ENCODE measurements at regions not wholly inside any gene's neighbourhood (a gene's known extent, or its start where the extent isn't known, plus 50 kb on each side); places are given as distances from the start of the nearest gene placed in this dataset.

DNA sequence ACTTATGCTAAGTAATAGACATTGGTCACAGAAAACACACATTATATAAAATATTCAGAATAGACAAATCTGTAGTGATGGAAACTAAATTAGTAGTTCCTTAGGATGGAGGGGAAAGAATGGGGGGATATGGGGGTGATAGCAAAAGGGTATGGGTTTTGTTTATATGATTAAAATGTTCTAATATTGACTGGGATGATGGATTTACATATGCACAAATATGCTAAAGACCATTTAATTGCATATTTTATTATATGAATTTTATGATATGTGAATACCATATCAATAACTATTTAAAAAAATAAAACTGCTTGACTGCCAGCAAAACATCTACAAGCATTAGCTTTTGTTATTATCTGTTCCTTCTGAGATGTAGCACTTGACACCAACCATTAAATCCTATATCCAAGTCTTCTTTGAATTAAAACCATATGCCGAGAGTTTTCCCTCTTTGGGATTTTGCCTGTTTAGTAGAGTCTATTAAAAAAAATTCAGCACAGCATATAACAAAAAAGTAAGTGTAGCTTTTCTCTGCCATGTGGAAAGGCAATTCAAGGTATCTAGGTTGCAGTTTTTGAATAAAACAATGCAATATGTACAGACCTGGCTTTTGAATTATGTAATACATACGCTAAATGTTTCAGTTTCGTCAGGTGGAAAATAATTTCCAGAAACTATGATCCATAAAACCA lies 2584.1 kb upstream of the PCDH20 start (continued):
- TF ChIP-seq SMC3 (IDR thresholded peaks at IDR 0.05; ENCODE audit: borderline replicate concordance, low read length) (no peak), FOXK2 (IDR thresholded peaks at IDR 0.05) (no peak), EP300 (IDR thresholded peaks at IDR 0.05; ENCODE audit: borderline replicate concordance in 1 of 2, control insufficient read depth in 1 of 2, low read depth in 2 of 2, low read length in 2 of 2) (no peak), RFX5 (IDR thresholded peaks at IDR 0.05; ENCODE audit: low read depth, low read length) (no peak), SIN3A (IDR thresholded peaks at IDR 0.05; ENCODE audit: low read depth, low read length) (no peak), SUPT20H (IDR thresholded peaks at IDR 0.05; ENCODE audit: borderline replicate concordance, control insufficient read depth, low read depth, low read length) (no peak)
- TF ChIP-seq, protein P1, sequence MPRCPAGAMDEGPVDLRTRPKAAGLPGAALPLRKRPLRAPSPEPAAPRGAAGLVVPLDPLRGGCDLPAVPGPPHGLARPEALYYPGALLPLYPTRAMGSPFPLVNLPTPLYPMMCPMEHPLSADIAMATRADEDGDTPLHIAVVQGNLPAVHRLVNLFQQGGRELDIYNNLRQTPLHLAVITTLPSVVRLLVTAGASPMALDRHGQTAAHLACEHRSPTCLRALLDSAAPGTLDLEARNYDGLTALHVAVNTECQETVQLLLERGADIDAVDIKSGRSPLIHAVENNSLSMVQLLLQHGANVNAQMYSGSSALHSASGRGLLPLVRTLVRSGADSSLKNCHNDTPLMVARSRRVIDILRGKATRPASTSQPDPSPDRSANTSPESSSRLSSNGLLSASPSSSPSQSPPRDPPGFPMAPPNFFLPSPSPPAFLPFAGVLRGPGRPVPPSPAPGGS (IDR thresholded peaks at IDR 0.05; ENCODE audit: borderline replicate concordance, insufficient read depth, low read depth, low read length, poor library complexity, severe bottlenecking), result no peak

DNA sequence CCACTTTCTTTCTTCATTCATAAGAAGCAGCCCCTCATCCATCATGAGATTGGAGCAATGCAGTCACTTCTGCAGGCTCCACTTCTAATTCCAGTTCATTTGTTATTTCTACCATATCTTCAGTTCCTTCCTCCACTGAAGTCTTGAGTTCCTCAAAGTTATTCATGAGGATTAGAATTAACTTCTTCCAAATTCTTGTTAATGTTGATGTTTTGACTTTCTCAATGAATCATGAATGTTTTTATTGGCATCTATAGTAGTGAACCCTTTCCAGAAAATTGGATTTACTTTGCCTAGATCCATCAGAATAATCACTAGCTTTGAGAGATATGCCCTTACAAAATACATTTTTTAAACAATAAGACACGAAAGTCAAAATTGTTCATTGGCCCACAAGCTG lies 2567.7 kb upstream of the PCDH20 start:
- no peak for ATAC-seq

More for the DNA sequence above, 2567.7 kb upstream of the PCDH20 start:
- no peaks in the 10 kb centered on the region for H3K9me3 ChIP-seq (replicated peaks; ENCODE audit: control insufficient read depth, insufficient read depth, low read length)
- H2AFZ ChIP-seq (ENCODE audit: control insufficient read depth, low read depth, low read length), result no peak overlapping the region
- H3K79me2 ChIP-seq (ENCODE audit: control insufficient read depth, insufficient read depth, low read length), result no peaks in the 10 kb centered on the region
- 0% methylated on average over 1 of the region's 1 CpG for WGBS (ENCODE audit: insufficient coverage, insufficient replicate concordance, low lambda C conversion rate, missing lambda C conversion rate)
- FAIRE-seq (no peak), DNase-seq (ENCODE audit: low read depth, low spot score) (no peak)
- H4K20me1 ChIP-seq (ENCODE audit: control insufficient read depth, insufficient read depth), result no peaks in the 10 kb centered on the region
- in situ Hi-C loops (cut with MboI), result no loop called here
- no peak overlapping the region for H3K27ac ChIP-seq (ENCODE audit: control insufficient read depth, insufficient read depth)
- H3K4me2 ChIP-seq (ENCODE audit: control insufficient read depth, insufficient read depth), result no peak overlapping the region
- no peaks in the 10 kb centered on the region for H3K36me3 ChIP-seq (ENCODE audit: control insufficient read depth in 2 of 2, insufficient read depth in 2 of 2, low read length in 1 of 2)
- no peaks in the 10 kb centered on the region for H3K27me3 ChIP-seq (replicated peaks in 1 of 2; ENCODE audit: control insufficient read depth in 2 of 2, insufficient read depth in 2 of 2, low read length in 1 of 2)
- BruUV-seq (replicated peaks), result no TSS peak
- RAD21 ChIA-PET (ENCODE audit: unreplicated experiment), result no interaction called here
- no peak overlapping the region for H3K9ac ChIP-seq (ENCODE audit: control insufficient read depth, insufficient read depth, low read length)
- CTCF ChIA-PET, result no interaction called here
- POLR2A ChIA-PET, result no interaction called here
- H3K4me1 ChIP-seq (ENCODE audit: control insufficient read depth, insufficient read depth, low read length), result no peaks in the 10 kb centered on the region
- intact Hi-C loops (cut with micrococcal nuclease; ENCODE audit: unreplicated experiment), result no loop called here
- SMC1A ChIA-PET (ENCODE audit: uncharacterized antibody, unreplicated experiment), result no interaction called here
- no peak for TF ChIP-seq TAF1 (IDR thresholded peaks at IDR 0.05; ENCODE audit: borderline replicate concordance, low read depth, low read length)
- TF ChIP-seq, protein P2, sequence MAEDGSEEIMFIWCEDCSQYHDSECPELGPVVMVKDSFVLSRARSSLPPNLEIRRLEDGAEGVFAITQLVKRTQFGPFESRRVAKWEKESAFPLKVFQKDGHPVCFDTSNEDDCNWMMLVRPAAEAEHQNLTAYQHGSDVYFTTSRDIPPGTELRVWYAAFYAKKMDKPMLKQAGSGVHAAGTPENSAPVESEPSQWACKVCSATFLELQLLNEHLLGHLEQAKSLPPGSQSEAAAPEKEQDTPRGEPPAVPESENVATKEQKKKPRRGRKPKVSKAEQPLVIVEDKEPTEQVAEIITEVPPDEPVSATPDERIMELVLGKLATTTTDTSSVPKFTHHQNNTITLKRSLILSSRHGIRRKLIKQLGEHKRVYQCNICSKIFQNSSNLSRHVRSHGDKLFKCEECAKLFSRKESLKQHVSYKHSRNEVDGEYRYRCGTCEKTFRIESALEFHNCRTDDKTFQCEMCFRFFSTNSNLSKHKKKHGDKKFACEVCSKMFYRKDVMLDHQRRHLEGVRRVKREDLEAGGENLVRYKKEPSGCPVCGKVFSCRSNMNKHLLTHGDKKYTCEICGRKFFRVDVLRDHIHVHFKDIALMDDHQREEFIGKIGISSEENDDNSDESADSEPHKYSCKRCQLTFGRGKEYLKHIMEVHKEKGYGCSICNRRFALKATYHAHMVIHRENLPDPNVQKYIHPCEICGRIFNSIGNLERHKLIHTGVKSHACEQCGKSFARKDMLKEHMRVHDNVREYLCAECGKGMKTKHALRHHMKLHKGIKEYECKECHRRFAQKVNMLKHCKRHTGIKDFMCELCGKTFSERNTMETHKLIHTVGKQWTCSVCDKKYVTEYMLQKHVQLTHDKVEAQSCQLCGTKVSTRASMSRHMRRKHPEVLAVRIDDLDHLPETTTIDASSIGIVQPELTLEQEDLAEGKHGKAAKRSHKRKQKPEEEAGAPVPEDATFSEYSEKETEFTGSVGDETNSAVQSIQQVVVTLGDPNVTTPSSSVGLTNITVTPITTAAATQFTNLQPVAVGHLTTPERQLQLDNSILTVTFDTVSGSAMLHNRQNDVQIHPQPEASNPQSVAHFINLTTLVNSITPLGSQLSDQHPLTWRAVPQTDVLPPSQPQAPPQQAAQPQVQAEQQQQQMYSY (CRISPR knock-in tag; IDR thresholded peaks at IDR 0.05), result no peak
- no peak overlapping the region for H3K4me3 ChIP-seq
